C4-2B (cell line): ENCODE measurements at regions not wholly inside any gene's neighbourhood (a gene's known extent, or its start where the extent isn't known, plus 50 kb on each side); places are given as distances from the start of the nearest gene placed in this dataset.

Experiments
- H3K27ac ChIP-seq: fragments of 450-650 bp; 2 replicates; pipeline ENCODE4 v1.5.1; 2017
- CTCF ChIP-seq: fragments of 450-650 bp; conservative IDR thresholded peaks from 2 replicates; pipeline ENCODE4 v1.5.1; 2017; ENCODE audit warnings: mild to moderate bottlenecking
- ZFX ChIP-seq: fragments of 450-650 bp; IDR thresholded peaks from 2 replicates; pipeline ENCODE4 v1.6.1; 2017

GRCh38 chr22:48151641-48152040 is 1389.2 kb downstream of the TBC1D22A start:
- H3K27ac ChIP-seq: no peak overlapping the region
- TF ChIP-seq ZFX (no peak), CTCF (no peak)

GRCh38 chr22:48147831-48148230 is 1385.4 kb downstream of the TBC1D22A start:
- no peak for TF ChIP-seq ZFX
- TF ChIP-seq CTCF: no peak
- H3K27ac ChIP-seq: no peak overlapping the region

GRCh38 chr22:48147404-48147803 is 1385.0 kb downstream of the TBC1D22A start:
- TF ChIP-seq ZFX (no peak), CTCF (no peak)
- no peak overlapping the region for H3K27ac ChIP-seq

DNA sequence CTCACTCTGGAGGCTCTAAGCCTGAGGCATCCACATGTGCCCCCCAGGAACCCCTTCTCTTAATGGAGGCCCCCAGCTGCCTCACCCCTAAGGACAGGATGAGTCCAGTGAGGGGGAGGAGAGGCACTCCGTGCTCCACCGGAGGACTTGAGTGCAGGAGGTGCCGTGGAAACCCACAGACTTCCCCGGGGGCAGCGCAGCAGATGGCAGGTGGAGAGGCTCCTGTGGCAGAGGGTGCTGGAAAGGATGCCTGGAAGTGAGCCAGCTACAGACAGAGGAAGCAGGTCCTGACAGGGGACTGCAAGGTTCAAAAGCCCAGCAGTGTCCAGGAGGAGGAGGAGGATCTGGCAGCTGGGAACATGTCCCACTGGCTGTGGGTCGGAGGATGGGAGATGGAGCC is 1384.0 kb downstream of the TBC1D22A start:
- no peak for TF ChIP-seq CTCF
- no peak overlapping the region for H3K27ac ChIP-seq

- TF ChIP-seq CTCF (no peak), ZFX (no peak)
- no peak overlapping the region for H3K27ac ChIP-seq
These were observed 1383.3 kb downstream of the TBC1D22A start for GRCh38 chr22:48145738-48146137.

GRCh38 chr22:48144318-48144717 is 1381.9 kb downstream of the TBC1D22A start:
- H3K27ac ChIP-seq: no peak overlapping the region
- TF ChIP-seq CTCF (no peak), ZFX (no peak)

DNA sequence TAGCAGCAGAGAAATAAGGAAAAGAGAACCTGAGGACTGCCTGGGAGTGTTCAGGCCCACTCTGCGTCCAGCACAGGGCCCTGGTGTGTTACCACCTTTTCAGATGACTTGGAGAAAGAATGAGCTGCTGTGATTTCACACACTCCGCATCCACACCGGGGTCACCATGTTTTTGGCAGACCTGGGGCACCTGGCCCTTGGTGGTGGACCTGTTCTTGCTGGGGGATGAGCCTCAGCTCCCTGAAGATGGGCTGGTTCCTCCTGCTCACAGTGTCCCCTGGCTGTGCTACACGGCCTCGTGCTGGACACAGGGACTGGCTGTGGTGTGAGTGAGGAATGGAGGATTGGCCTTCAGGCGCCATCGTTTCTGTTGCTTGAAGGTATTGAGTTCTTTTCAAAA is 1381.4 kb downstream of the TBC1D22A start:
- TF ChIP-seq ZFX (no peak), CTCF (no peak)

More for the DNA sequence above, 1381.4 kb downstream of the TBC1D22A start:
- H3K27ac ChIP-seq: no peak overlapping the region
